ENCODE measurements at regions not wholly inside any gene's neighbourhood (a gene's known extent, or its start where the extent isn't known, plus 50 kb on each side); places are given as distances from the start of the nearest gene placed in this dataset.
"Not testable (repeated sequence)": the region's sequence is repeated elsewhere in the genome, so short reads cannot be mapped to it uniquely, and the experiment has no call there.

GRCh38 chr16:17983114-17983513, 353.4 kb downstream of the NPIPA8 start:
- peaks cover 0 to 7% (median 4%) of the 10 kb centered on the region in 7 donors for H3K9me3 Mint-ChIP-seq

GRCh38 chr16:17977260-17977659, 359.3 kb downstream of the NPIPA8 start:
- peaks cover 0 to 9% (median 5%) of the 10 kb centered on the region in 7 donors for H3K9me3 Mint-ChIP-seq
- peaks cover 0 to 7% (median 2%) of the 10 kb centered on the region in 3 donors for H3K27me3 Mint-ChIP-seq
- no peak overlapping the region for H3K4me3 Mint-ChIP-seq
- no peaks in the 10 kb centered on the region for H3K4me1 Mint-ChIP-seq
- H3K36me3 Mint-ChIP-seq = no peaks in the 10 kb centered on the region
- no peak overlapping the region for H3K27ac Mint-ChIP-seq
- DNase-seq = no peak
- no peak for ATAC-seq (ENCODE audit: low read depth in 2 of 2)

More at GRCh38 chr16:17983114-17983513, 353.4 kb downstream of the NPIPA8 start:
- no peaks in the 10 kb centered on the region for H3K36me3 Mint-ChIP-seq
- H3K4me3 Mint-ChIP-seq = no peak overlapping the region
- no peak for DNase-seq
- no peak for ATAC-seq (ENCODE audit: low read depth in 2 of 2)
- no peak overlapping the region for H3K27ac Mint-ChIP-seq
- no peaks in the 10 kb centered on the region for H3K4me1 Mint-ChIP-seq
- H3K27me3 Mint-ChIP-seq = peaks cover 5 to 15% (median 14%) of the 10 kb centered on the region in 3 donors

DNA sequence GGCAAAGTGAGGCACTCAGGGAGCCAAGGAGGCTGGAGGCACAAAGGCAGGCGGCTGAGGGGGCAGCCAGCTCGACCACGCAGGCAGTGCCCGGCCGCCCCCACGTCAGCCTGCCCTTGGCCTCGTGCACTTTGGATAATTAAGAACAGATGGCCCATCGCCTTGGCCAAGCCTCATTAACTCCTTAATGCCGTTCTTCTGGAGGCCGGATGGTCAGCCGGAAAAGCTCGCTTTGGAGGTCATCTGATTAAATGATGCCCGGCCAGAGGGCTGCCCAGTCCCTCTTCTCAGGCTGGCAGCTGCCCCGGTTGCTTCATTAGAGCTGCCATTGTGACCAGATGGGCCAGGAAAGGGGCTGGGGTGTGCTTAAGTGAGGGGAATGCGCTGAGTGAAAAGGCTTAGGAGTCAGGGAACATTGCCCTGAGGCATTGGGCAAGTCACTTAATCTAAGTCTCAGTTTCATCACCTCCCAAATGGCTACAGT, 364.0 kb downstream of the NPIPA8 start:
- Mint-ChIP-seq H3K27me3 (peaks cover 0 to 29% (median 4%) of the 10 kb centered on the region in 3 donors), H3K4me3 (no peak overlapping the region), H3K27ac (no peak overlapping the region), H3K4me1 (no peaks in the 10 kb centered on the region), H3K36me3 (no peaks in the 10 kb centered on the region), H3K9me3 (peaks cover 0 to 5% (median under 1%) of the 10 kb centered on the region in 7 donors)
- ATAC-seq (ENCODE audit: low read depth in 2 of 2) (no peak), DNase-seq (no peak)

GRCh38 chr16:17970816-17971331, 365.7 kb downstream of the NPIPA8 start:
- Mint-ChIP-seq H3K27me3 (peaks cover 0 to 29% (median 4%) of the 10 kb centered on the region in 3 donors), H3K9me3 (peaks cover 0 to 9% (median 2%) of the 10 kb centered on the region in 7 donors), H3K27ac (no peak overlapping the region), H3K36me3 (no peaks in the 10 kb centered on the region), H3K4me3 (no peak overlapping the region), H3K4me1 (no peaks in the 10 kb centered on the region)
- ATAC-seq (ENCODE audit: low read depth in 2 of 2) (no peak), DNase-seq (no peak)

DNA sequence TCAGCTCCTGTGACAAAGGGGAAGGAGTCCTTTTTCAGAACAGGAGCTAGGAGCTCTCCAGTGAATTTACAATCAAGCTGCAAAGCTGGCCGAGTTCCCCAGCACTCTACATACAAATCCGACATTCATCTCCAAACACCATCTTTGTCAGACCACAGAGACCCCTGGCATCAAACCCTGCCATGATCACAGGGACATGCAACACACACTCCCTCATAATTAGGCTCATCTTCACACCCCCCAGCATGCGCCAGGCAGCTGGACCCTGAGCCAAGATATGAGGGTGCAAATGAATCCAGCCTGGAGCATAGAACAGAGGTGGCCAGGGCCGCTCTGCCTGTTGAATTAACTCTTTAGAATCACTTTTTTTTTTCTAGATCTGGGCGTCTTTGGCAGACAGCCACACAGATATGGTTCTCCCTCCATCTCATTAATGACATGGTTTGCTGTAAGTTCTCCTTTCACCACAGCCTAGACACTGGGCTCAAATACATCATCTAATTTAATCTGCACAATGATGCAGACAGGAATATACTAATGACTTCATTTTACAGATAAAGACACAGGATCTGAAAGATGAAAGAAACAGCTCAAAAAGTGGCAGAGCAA, 366.3 kb downstream of the NPIPA8 start:
- no peak overlapping the region for H3K27ac Mint-ChIP-seq
- DNase-seq = no peak

DNA sequence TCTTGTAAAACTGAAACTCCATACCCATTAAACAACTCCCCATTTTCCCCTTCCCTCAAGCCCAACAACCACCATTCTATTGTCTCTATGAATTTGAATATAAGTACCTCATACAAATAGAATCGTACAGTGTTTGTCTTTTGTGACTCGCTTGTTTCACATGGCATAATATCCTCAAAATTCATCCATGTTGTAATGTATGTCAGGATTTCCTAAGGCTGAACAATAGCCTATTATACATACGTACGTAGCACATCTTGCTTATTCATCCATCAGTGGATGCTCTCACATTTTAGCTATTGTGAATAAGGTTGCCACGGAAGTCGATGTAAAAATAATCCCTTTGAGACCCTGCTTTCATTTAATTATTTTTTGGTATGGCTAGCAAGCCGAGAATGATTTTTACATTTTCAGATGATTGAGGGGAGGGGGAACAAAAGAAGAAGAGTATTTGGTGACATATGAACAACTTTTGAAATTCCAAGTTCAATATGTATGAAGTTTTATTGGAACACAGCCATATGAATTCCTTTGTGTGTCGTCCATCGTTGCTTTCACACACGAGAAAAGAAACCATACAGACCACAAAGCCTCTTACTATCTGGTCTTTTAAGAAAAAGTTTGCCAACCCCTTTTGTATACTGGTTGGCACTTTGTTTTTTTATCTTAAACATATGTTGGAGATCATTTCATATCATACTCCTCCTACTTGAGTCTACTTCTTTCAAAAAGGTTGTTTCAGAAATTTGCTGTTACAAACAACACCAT, 371.2 kb downstream of the NPIPA8 start:
- no peak for ATAC-seq (ENCODE audit: low read depth in 2 of 2)
- Mint-ChIP-seq H3K4me3 (no peak overlapping the region), H3K36me3 (no peaks in the 10 kb centered on the region), H3K27ac (no peak overlapping the region), H3K9me3 (peaks cover 5 to 17% (median 9%) of the 10 kb centered on the region in 7 donors), H3K4me1 (peaks cover 0 to 6% (median 5%) of the 10 kb centered on the region in 3 donors), H3K27me3 (peaks cover 0 to 8% (median 4%) of the 10 kb centered on the region in 3 donors)
- no peak for DNase-seq

More for the DNA sequence above, 366.3 kb downstream of the NPIPA8 start:
- Mint-ChIP-seq H3K9me3 (peaks cover 0 to 9% (median 2%) of the 10 kb centered on the region in 7 donors), H3K4me3 (no peak overlapping the region), H3K36me3 (no peaks in the 10 kb centered on the region), H3K4me1 (no peaks in the 10 kb centered on the region), H3K27me3 (peaks cover 0 to 29% (median 4%) of the 10 kb centered on the region in 3 donors)
- ATAC-seq (ENCODE audit: low read depth in 2 of 2) = no peak

DNA sequence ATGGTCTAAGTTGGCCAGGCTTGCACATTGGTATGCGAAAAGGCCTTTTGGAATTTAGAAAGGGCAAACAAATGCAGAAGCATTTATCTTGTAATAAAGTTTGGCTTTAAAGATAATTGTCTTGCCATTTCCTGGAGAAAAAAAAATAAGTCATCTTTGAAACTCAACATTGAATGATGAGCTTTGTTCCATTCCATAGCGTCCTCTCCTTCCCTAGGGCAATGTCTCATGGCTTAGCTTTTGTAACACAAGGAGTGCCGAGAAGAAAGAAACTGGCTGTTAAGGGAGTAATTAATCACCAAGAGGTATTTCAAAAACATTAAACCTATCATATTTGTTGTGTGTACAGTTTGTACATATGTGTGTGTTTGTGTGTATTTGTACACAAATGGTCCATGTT, 372.3 kb downstream of the NPIPA8 start:
- Mint-ChIP-seq H3K9me3 (peaks cover 6 to 17% (median 9%) of the 10 kb centered on the region in 7 donors), H3K27me3 (peaks cover 0 to 8% (median 4%) of the 10 kb centered on the region in 3 donors), H3K4me1 (peaks cover 0 to 6% (median 5%) of the 10 kb centered on the region in 3 donors), H3K4me3 (no peak overlapping the region), H3K36me3 (no peaks in the 10 kb centered on the region), H3K27ac (no peak overlapping the region)
- ATAC-seq (ENCODE audit: low read depth in 2 of 2) (no peak), DNase-seq (no peak)

- Mint-ChIP-seq H3K4me3 (no peak overlapping the region), H3K36me3 (no peaks in the 10 kb centered on the region), H3K4me1 (peaks cover 0 to 6% (median 5%) of the 10 kb centered on the region in 3 donors), H3K9me3 (peaks cover 6 to 23% (median 11%) of the 10 kb centered on the region in 7 donors), H3K27me3 (peaks cover 0 to 7% (median 4%) of the 10 kb centered on the region in 3 donors), H3K27ac (peak overlapping the region in 1 of 6 donors; percentile 62)
- ATAC-seq (ENCODE audit: low read depth in 2 of 2) (peak; percentile 46 to 58), DNase-seq (no peak)
Measured at GRCh38 chr16:17963185-17963836, 373.2 kb downstream of the NPIPA8 start.

DNA sequence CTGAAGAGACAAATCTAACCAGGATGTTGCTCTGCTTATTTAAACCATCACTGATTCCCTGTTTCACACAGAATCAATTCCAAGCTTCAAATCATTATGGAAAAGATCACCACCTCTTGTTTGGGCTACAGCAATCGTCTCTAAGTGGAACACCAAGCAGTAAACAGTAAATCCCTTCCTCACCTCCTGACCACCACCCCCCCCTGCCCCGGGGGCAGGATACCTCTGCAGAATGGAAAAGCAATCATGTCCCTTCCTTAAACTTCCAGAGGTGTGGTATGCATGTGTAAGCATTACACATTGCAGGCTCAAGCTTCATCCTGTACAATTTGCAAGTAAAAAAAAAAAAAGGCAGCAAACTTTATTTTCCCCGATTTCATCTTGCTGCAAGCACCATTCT, 373.8 kb downstream of the NPIPA8 start:
- no peak for ATAC-seq (ENCODE audit: low read depth in 2 of 2)
- no peak for DNase-seq
- Mint-ChIP-seq H3K4me3 (peak overlapping the region in 1 of 8 donors; percentile 42), H3K27ac (no peak overlapping the region), H3K36me3 (no peaks in the 10 kb centered on the region), H3K9me3 (peaks cover 4 to 29% (median 13%) of the 10 kb centered on the region in 7 donors), H3K27me3 (peaks cover 0 to under 1% (median 0%) of the 10 kb centered on the region in 3 donors), H3K4me1 (peaks cover 0 to 6% (median 5%) of the 10 kb centered on the region in 3 donors)

DNA sequence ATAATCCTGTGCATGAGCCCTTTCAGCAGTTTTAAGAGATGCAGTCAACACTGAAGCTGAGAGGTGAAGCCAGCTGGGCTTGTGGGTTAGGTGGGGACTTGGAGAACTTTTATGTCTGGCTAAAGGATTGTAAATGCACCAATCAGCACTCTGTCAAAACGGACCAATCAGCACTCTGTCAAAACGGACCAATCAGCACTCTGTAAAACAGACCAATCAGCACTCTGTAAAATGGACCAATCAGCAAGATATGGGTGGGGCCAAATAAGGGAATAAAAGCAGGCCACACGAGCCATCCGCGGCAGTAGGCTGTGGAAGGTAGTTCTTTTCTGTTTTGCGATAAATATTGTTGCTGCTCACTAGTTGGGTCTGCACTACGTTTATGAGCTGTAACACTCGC, 374.7 kb downstream of the NPIPA8 start:
- peaks cover 4 to 25% (median 11%) of the 10 kb centered on the region in 7 donors for H3K9me3 Mint-ChIP-seq
- not testable (repeated sequence) for ATAC-seq (ENCODE audit: low read depth in 2 of 2); H3K36me3 Mint-ChIP-seq; H3K27me3 Mint-ChIP-seq; H3K27ac Mint-ChIP-seq; H3K4me1 Mint-ChIP-seq; H3K4me3 Mint-ChIP-seq; DNase-seq

DNA sequence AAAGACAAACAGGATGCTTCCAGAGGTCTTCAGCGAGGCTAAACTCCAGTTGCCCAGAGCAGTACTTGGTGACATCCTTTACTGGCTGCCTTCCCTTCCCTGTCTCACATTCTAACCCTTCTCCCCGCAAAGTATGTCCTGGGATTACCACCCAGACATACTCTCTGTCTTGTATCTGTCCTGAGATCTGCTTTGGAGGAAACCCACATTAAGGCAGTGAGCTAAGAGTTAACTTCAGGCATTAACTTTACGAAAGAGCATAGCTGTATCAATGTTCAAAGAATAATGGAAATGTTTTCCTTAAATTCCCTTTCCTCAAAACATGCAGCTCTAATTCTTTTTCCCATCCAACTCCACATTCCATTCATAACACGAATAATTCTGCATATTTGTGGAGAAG, 385.2 kb downstream of the NPIPA8 start:
- DNase-seq (no peak), ATAC-seq (ENCODE audit: low read depth in 2 of 2) (no peak)
- Mint-ChIP-seq H3K9me3 (peaks cover 0 to 2% (median 0%) of the 10 kb centered on the region in 7 donors), H3K27me3 (peaks cover 26 to 39% (median 29%) of the 10 kb centered on the region in 3 donors), H3K36me3 (no peaks in the 10 kb centered on the region), H3K4me1 (peaks cover 6 to 10% (median 9%) of the 10 kb centered on the region in 3 donors), H3K27ac (no peak overlapping the region), H3K4me3 (no peak overlapping the region)

- Mint-ChIP-seq H3K9me3 (peaks cover 0 to 2% (median 0%) of the 10 kb centered on the region in 7 donors), H3K36me3 (no peaks in the 10 kb centered on the region), H3K4me1 (peaks cover 6 to 10% (median 9%) of the 10 kb centered on the region in 3 donors), H3K4me3 (peak overlapping the region in 1 of 8 donors; percentile 17), H3K27ac (no peak overlapping the region), H3K27me3 (peaks cover 26 to 49% (median 33%) of the 10 kb centered on the region in 3 donors)
- no peak for ATAC-seq (ENCODE audit: low read depth in 2 of 2)
- no peak for DNase-seq
Measured at GRCh38 chr16:17949982-17950250, 386.6 kb downstream of the NPIPA8 start.
